ENCODE measurements at regions not wholly inside any gene's neighbourhood (a gene's known extent, or its start where the extent isn't known, plus 50 kb on each side); places are given as distances from the start of the nearest gene placed in this dataset.
"Not testable (repeated sequence)": the region's sequence is repeated elsewhere in the genome, so short reads cannot be mapped to it uniquely, and the experiment has no call there.

DNA sequence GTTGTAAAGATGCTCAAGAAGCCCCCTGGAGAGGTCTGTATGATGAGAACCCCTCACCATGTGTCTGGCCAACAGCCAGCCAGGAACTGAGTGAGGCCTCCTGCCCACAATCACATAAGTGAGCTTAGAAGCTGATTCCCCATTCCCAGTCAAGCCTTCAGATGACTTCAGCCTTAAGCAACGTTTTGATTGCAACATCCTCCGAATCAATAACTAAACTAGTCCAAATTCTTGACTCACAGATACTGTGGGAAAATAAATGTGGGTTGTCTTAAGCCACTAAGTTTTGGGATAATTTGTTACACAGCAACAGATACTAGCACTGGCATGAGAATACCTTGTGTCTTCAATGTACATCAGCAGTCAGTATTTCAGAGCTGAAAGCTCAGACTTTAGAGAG, 54.5 kb upstream of the HS3ST4 start:
- no peaks in the 10 kb centered on the region for H3K27me3 ChIP-seq

DNA sequence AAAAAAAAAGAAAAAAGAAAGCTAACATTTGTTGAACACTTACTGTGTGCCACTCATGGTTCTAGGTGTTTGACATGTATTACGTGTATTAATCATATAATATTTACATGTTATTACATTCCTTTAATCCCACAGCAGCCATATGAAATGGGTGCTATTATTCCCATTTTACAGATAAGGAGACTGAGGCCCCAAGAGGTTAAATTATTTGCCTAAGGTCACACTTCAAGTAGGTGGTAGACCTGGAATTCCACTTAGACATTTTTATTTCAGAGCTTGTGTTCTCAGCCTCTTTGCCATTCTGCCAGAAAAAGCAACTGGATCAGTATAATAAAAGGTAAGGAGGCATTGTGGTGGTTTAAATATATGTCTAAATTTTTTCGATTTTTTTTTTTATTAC, 55.1 kb upstream of the HS3ST4 start:
- no peaks in the 10 kb centered on the region for H3K36me3 ChIP-seq
- H3K9me3 ChIP-seq (replicated peaks): no peaks in the 10 kb centered on the region
- no peaks in the 10 kb centered on the region for H3K4me1 ChIP-seq
- DNase-seq: no peak
- no peak overlapping the region for H3K27ac ChIP-seq
- no peak overlapping the region for H3K4me3 ChIP-seq
- no peaks in the 10 kb centered on the region for H3K27me3 ChIP-seq

More for the DNA sequence above, 54.5 kb upstream of the HS3ST4 start:
- Histone ChIP-seq H3K4me1 (no peaks in the 10 kb centered on the region), H3K36me3 (no peaks in the 10 kb centered on the region), H3K27ac (no peak overlapping the region), H3K9me3 (replicated peaks) (no peaks in the 10 kb centered on the region), H3K4me3 (no peak overlapping the region)
- DNase-seq: no peak

DNA sequence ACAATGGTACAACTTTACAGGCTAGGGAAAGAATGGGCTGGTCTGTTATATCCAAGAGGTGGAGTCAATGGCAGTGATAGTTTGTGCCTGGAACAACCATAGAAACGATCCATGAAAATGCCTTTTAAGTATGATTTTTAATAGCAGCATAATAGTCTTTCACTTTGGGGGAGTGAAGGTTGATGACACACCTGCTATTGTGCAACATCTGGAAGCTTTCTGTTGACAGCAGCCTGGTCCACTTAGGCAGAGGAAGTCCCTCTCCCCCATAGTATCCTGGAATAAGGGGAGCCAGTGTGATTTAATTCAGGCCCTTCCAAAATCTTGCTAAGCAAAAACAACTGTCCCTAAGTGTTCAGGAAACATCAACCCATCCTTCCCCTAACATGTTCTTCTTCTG, 56.3 kb upstream of the HS3ST4 start:
- Histone ChIP-seq H3K4me3 (no peak overlapping the region), H3K9me3 (replicated peaks) (no peaks in the 10 kb centered on the region), H3K27me3 (no peaks in the 10 kb centered on the region), H3K27ac (no peak overlapping the region), H3K36me3 (no peaks in the 10 kb centered on the region), H3K4me1 (no peaks in the 10 kb centered on the region)
- no peak for DNase-seq

DNA sequence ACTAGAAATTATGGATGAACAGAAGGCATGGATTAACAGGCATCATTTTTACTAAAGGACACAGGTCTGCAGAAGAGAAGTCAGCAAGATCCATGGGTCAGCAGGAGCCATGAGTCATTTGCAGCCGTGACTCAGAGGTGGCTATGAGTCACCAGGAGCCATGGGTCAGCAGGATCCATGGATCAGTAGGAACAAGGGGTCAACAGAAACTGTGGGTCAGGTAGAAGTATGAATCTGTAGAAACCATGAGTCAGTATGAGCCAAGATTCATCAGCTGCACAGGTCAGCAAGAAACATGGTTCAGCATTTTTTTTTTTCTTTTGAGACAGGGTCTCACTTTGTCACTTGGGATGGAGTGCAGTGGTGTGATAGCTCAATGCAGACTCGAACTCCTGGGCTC, 58.2 kb upstream of the HS3ST4 start:
- Histone ChIP-seq H3K27ac (no peak overlapping the region), H3K4me3 (no peak overlapping the region), H3K36me3 (no peaks in the 10 kb centered on the region), H3K4me1 (no peaks in the 10 kb centered on the region), H3K27me3 (no peaks in the 10 kb centered on the region), H3K9me3 (replicated peaks) (no peaks in the 10 kb centered on the region)
- no peak for DNase-seq

DNA sequence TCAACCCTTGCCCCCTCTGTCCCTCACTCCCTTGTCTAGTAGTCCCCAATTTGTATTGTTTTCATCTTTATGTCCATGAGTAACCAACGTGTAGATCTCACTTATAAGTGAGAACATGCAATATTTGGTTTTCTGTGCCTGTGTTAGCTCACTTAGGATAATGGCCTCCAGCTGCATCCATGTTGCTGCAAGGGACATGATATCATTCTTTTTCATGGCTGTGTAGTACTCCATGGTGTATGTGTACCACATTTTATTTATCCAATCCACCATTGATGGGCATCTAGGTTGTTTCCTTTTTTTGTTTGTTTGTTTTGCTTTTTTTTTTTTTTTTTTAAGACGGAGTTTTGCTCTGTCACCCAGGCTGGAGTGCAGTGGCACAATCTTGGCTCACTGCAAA, 63.0 kb upstream of the HS3ST4 start:
- Histone ChIP-seq H3K27ac (no peak overlapping the region), H3K4me1 (no peaks in the 10 kb centered on the region), H3K36me3 (no peaks in the 10 kb centered on the region), H3K27me3 (no peaks in the 10 kb centered on the region), H3K4me3 (no peak overlapping the region), H3K9me3 (replicated peaks) (no peaks in the 10 kb centered on the region)
- DNase-seq: no peak

DNA sequence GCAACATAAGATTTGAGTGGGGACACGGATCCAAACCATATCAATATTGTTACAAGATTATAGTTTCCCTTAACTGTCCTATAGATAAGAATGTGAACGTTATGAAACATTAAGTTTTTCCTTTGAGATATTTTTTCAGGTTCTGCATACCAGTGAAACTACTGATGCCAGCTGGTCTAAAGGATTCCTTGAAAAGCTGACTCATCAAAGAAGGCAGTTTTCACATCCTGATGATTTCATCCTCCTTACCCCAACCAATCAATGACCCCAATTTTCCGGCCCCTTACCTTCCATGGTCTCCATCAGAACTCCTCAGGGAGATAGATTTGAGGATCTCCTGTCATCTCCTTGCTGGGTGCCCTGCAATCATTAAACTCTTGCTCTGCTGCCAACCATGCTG, 64.1 kb upstream of the HS3ST4 start:
- H3K27ac ChIP-seq: no peak overlapping the region
- H3K27me3 ChIP-seq: no peaks in the 10 kb centered on the region
- no peaks in the 10 kb centered on the region for H3K9me3 ChIP-seq (replicated peaks)
- no peak for DNase-seq
- no peaks in the 10 kb centered on the region for H3K36me3 ChIP-seq
- no peaks in the 10 kb centered on the region for H3K4me1 ChIP-seq
- H3K4me3 ChIP-seq: no peak overlapping the region

DNA sequence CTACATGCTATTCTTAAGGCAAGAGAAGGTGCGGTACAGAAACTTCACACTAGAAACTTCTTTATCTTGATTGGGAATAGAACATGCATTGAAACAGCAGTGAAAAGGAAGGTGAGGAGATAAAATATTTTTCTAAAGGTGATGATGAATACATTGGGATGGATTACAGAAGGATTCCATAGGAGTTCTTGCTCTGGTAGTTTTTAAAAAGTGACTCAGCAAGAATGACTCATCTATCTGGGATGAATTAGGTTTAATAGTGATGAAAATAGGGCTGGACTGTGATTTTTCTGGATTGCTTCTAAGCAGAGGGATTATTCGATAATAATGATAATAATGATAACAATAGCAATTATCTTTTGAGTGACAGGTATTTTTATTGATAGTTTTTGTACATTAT, 65.6 kb upstream of the HS3ST4 start:
- H3K9me3 ChIP-seq (replicated peaks): no peaks in the 10 kb centered on the region
- no peak overlapping the region for H3K27ac ChIP-seq

DNA sequence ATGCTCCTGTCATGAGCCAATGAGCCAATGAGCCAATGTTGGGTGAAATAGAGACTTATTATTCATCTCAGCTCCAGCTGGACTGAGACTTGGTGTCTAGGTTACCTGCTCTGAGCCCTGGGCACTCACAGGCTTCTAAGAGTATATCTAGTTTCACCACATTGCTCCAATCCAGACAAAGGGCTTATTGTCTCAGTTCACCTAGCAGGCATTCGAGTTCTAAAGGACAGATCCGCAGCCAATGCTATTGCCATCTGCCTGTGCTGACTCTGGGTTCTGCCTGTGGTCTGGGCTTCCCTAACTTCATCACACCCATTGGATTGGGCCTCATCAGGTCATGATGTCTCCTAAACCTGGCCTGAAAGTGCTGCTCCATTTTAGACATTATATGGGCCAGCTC, 66.1 kb upstream of the HS3ST4 start:
- no peak overlapping the region for H3K4me3 ChIP-seq
- H3K4me1 ChIP-seq: no peaks in the 10 kb centered on the region
- no peaks in the 10 kb centered on the region for H3K27me3 ChIP-seq
- no peaks in the 10 kb centered on the region for H3K9me3 ChIP-seq (replicated peaks)
- DNase-seq: peak in 1 of 2 experiments; percentile 1
- no peak overlapping the region for H3K27ac ChIP-seq
- no peaks in the 10 kb centered on the region for H3K36me3 ChIP-seq

More for the DNA sequence above, 65.6 kb upstream of the HS3ST4 start:
- no peaks in the 10 kb centered on the region for H3K27me3 ChIP-seq
- no peaks in the 10 kb centered on the region for H3K4me1 ChIP-seq
- no peak for DNase-seq
- H3K4me3 ChIP-seq: no peak overlapping the region
- no peaks in the 10 kb centered on the region for H3K36me3 ChIP-seq

DNA sequence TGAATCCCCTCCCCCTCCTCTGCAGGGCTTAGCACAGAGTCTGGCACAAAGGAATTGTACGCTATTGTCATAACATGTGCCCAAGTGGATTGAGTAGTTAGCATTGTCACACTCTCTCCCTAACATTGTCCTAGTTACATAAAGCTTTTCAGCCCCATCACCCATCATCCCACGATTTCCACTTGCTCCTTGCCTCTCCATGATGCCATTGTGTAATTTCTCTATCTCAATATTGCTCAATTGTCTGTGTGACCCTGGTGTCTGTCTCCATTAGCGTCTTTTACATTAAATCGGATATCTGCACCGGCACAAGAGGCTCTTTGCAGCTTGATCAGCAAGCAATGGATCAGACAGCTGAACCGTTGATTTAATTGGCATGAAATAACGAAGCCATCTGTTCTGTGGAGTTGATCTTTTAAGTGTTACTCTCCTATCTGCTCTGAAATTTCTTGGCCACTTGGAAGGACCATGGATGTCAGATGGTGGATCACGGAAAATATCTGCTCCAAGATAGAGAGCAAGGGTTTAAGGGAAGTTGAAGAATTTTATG, 77.0 kb upstream of the HS3ST4 start:
- no peaks in the 10 kb centered on the region for H3K4me1 ChIP-seq
- no peak overlapping the region for H3K4me3 ChIP-seq
- DNase-seq: no peak
- no peaks in the 10 kb centered on the region for H3K9me3 ChIP-seq (replicated peaks)
- no peaks in the 10 kb centered on the region for H3K27me3 ChIP-seq
- no peaks in the 10 kb centered on the region for H3K36me3 ChIP-seq
- H3K27ac ChIP-seq: no peak overlapping the region

DNA sequence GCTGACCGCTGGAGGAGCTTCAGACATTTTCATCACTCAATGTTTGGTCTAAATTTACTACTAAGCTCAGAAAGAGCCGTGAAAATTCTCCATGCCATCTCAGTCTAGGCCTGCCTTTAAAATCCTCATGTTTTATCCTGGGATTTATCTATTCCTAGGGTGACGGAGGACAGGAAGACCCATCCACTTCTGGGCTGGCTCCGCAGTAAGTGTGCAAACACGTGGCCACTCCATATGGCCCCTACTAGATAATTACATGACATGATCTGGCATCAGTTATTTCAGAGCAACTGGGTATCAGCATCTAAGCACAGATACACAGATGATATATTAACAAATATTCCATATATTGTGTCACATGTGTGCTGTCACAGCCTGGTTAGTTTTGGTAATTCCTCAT, 77.8 kb upstream of the HS3ST4 start:
- Histone ChIP-seq H3K36me3 (no peaks in the 10 kb centered on the region), H3K27me3 (no peaks in the 10 kb centered on the region), H3K4me3 (no peak overlapping the region), H3K27ac (no peak overlapping the region), H3K4me1 (no peaks in the 10 kb centered on the region), H3K9me3 (replicated peaks) (no peaks in the 10 kb centered on the region)
- DNase-seq: no peak

DNA sequence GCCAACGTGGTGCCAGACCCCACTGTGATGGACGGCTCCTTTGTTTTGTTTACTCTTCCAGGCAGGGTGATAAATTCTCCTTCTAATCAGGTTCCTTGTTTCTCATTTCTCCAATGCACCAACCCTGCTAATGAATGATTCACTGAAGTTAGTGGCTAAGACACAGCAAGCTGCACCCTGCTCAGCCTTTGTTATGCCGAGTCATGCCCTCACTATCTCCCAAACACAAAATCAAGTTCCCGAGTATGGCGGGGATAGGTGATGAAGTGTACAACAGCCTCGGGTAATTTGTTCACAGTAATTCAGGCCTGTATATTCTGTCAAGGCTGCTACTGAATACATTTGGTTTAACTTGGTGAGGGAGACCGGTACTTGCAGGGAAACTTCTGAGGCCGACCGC, 83.8 kb upstream of the HS3ST4 start:
- no peaks in the 10 kb centered on the region for H3K36me3 ChIP-seq
- H3K9me3 ChIP-seq (replicated peaks): no peaks in the 10 kb centered on the region
- H3K27ac ChIP-seq: no peak overlapping the region
- no peak for DNase-seq
- no peaks in the 10 kb centered on the region for H3K4me1 ChIP-seq
- H3K27me3 ChIP-seq: no peaks in the 10 kb centered on the region
- H3K4me3 ChIP-seq: no peak overlapping the region

DNA sequence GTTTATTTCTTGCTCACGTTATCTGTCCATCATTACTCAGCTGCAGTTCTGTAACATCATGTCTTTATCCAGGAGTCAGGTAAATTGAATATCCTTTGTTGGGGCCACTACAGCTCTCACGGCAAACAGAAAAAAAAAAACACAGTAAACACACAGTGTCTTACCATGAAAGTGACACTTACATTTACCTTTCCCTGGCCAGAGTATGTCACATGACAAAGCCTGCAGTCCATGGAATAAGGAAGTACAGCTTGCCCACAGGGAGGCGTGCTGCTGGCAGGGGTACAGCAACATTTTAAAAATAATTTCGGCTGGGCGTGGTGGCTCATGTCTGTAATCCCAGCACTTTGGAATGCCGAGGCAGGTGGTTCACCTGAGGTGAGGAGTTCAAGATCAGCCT, 85.7 kb upstream of the HS3ST4 start:
- H3K36me3 ChIP-seq: no peaks in the 10 kb centered on the region
- no peak for DNase-seq
- H3K4me3 ChIP-seq: no peak overlapping the region
- H3K9me3 ChIP-seq (replicated peaks): no peaks in the 10 kb centered on the region
- H3K27me3 ChIP-seq: no peaks in the 10 kb centered on the region
- H3K27ac ChIP-seq: no peak overlapping the region
- no peaks in the 10 kb centered on the region for H3K4me1 ChIP-seq

DNA sequence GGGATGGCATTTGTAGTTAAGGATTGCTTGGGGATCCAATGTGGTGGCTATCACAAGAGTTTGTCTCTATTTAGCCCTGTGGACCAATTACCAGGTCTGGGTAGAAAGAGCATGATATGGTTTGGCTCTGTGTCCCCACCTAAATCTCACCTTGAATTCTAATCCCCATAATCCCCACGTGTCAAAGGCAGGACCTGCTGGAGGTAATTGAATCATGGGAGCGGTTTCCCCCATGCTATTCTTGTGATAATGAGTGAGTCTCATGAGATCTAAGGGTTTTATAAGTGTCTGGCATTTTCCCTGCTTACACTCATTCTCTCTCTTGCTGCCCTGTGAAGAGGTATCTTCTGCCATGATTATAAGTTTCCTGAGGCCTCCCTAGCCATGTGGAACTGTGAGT, 86.4 kb upstream of the HS3ST4 start:
- DNase-seq: no peak
- H3K9me3 ChIP-seq (replicated peaks): no peaks in the 10 kb centered on the region
- H3K4me1 ChIP-seq: no peaks in the 10 kb centered on the region
- no peak overlapping the region for H3K27ac ChIP-seq
- H3K4me3 ChIP-seq: no peak overlapping the region
- H3K27me3 ChIP-seq: no peaks in the 10 kb centered on the region
- no peaks in the 10 kb centered on the region for H3K36me3 ChIP-seq

DNA sequence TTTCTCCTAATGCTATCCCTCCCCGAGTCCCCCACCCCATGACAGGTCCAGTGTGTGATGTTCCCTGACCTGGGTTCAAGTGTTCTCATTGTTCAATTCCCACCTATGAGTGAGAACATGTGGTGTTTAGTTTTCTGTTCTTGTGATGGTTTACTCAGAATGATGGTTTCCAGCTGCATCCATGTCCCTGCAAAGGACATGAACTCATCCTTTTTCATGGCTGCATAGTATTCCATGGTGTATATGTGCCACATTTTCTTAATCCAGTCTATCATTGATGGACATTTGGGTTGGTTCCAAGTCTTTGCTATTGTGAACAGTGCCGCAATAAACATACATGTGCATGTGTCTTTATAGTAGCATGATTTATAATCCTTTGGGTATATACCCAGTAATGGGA, 90.5 kb upstream of the HS3ST4 start:
- H3K9me3 ChIP-seq (replicated peaks); H3K4me3 ChIP-seq; H3K27me3 ChIP-seq; H3K4me1 ChIP-seq; H3K27ac ChIP-seq; H3K36me3 ChIP-seq; DNase-seq: not testable (repeated sequence)

DNA sequence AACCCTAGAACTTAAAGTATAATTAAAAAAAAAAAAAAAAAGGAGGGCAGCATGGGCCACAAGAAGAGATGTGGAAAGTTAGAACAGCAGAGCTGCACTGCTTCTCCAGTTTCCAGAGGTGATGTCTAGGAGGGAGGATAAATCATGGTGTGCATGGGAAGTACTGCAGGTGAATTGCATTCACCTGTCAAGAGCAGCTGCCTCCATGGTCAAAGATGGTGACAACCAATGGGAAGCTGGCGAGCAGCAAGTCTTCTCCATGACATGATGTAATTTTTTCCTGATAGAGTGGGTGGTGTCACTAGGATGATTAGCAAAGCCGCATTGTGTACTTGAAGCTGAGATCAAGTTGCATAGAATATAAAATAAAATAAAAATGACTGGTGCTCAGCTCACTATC, 95.6 kb upstream of the HS3ST4 start:
- Histone ChIP-seq H3K27me3 (no peaks in the 10 kb centered on the region), H3K36me3 (no peaks in the 10 kb centered on the region), H3K9me3 (replicated peaks) (no peaks in the 10 kb centered on the region), H3K27ac (no peak overlapping the region), H3K4me1 (no peaks in the 10 kb centered on the region), H3K4me3 (no peak overlapping the region)
- no peak for DNase-seq

DNA sequence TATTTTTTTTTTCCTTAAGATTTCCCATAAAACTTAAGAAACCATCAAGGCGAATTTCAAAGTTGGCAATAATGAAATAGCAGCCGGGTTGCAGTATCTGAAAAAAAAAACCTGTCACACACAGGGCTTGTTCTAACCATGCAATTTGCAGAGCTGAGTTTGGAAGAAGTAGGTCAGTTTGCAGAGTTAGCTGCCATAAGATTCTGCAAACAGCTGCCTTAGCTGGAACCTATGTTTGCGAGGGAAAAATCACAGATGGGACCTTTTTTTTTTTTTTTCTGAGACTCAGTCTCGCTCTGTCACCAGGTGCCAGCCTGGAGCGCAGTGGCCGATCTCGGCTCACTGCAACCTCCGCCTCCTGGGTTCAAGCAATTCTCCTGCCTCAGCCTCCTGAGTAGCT, 98.5 kb upstream of the HS3ST4 start:
- Histone ChIP-seq H3K27me3 (no peaks in the 10 kb centered on the region), H3K36me3 (no peaks in the 10 kb centered on the region), H3K4me1 (no peaks in the 10 kb centered on the region), H3K9me3 (replicated peaks) (no peaks in the 10 kb centered on the region), H3K4me3 (no peak overlapping the region), H3K27ac (no peak overlapping the region)
- DNase-seq: no peak

DNA sequence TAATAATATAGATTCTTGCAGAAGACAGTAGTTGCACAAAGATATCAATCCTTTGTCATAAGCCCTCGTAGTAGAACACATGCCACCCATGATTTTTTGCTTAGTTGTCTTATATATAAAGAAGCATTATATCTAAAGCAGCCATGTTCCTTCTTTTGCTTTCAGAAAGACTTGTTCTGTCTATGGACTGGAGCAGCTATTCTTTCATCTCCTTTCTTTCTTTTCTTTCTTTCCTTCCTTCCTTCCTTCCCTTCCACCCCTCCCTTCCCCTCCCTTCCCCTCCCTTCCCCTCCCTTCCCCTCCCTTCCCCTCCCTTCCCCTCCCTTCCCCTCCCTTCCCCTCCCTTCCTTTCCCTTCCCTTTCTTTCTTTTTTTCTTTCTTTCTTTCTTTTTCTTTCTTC, 104.0 kb upstream of the HS3ST4 start:
- no peak for DNase-seq
- H3K9me3 ChIP-seq (replicated peaks): no peaks in the 10 kb centered on the region
- no peaks in the 10 kb centered on the region for H3K27me3 ChIP-seq
- no peaks in the 10 kb centered on the region for H3K4me1 ChIP-seq
- H3K36me3 ChIP-seq: no peaks in the 10 kb centered on the region
- H3K27ac ChIP-seq: no peak overlapping the region
- H3K4me3 ChIP-seq: no peak overlapping the region
